HG03097 (cell line): ENCODE measurements at regions not wholly inside any gene's neighbourhood (a gene's known extent, or its start where the extent isn't known, plus 50 kb on each side); places are given as distances from the start of the nearest gene placed in this dataset.

Experiments used
- ATAC-seq: cut with Tn5 transposase; IDR thresholded peaks from one replicate; pipeline ENCODE4 v1.9.1; 2021; ENCODE audit not compliant: unreplicated experiment, low FRiP score

DNA sequence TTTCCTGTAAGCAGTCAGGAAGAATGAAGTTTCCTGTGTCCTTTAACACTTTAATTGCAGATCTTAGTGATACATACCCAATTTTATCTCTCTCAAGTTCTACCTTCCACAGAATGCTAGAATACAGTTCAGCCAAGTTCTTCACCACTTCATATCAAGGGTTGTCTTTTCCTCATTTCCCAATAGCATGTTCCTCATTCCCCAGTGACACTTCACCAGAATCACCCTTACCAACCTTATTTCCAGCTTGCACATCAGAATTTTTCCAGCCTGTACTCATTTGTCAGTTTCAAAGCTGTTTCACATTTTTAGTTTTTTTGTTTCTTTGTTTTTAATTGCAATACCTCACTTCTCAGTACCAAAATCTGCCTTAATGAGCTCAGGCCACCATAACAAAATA, 126.1 kb downstream of the ESM1 start:
- ATAC-seq, result no peak

DNA sequence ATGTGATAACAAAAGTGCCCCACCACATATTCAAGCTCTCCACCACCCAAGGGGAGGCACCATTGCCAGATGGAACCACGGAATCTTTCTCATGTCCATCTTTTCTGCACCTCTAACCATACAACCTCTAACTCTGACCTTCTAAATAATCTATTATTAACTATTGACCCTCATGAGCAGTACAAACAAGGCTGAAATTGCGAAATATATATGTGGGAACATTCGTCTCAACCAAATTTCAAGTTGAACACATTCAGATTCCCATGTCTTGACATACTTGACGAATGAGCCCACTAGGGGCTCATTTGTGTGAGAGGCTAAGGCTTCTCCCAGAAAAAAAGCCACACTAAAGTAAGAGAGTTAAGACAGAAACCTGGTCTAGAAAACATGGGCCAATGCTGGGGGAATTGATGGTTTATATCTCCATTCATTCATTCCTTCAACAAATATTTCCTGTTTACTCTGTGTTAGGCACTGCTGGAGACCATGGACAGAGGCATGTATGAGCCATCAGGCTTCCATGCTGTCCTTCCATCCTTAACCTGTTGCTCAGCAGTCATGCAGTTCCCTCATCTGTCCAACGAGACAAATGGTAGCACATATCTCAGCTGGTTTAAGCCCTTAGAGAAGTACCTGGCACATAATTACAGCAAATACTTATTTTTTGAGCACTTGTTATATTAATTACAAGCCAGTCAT, 130.4 kb downstream of the ESM1 start:
- no peak for ATAC-seq

DNA sequence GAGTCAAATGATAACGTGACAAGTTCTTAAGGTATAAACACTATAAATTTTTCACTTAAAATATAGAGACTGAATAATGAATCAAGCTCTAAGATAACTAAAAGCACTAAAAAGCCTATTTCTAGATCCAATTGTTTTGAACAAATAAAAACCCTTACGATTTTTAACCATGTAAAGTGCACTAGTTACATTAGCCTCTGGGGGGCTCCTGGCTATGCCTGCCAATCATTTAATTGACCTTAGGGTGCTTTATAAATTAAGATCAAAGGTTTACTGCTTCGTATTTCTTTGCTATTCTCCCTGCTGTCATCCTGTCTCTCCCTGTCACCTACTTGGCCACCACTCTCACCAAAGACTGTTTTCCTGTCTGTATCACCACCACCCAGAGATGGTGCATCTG, 133.4 kb downstream of the ESM1 start:
- ATAC-seq, result no peak

GRCh38 chr5:54851449-54851848, 133.9 kb downstream of the ESM1 start:
- no peak for ATAC-seq

DNA sequence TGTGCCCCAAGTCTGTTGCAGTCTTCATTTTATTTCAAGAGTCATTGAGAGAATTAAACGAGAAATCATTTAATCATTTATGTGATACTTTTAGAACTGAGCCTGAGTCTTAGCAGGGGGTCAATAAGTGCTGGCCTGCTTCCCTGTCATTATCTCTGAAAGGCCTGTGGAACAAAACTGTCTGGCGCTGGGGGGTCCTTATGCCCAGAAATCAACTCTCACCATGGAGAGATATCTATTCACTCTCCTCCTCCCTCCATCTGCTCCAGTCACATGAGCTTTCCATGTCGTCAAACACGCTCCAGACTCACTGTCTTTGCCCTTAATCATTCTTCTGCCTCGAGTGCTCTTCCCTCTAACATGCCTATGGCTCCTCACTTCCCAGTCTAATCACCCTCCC, 136.8 kb downstream of the ESM1 start:
- ATAC-seq, result no peak

- no peak for ATAC-seq
Observed at GRCh38 chr5:54845567-54845941, 139.8 kb downstream of the ESM1 start.

- no peak for ATAC-seq
Observed at GRCh38 chr5:54844905-54845566, 140.4 kb downstream of the ESM1 start.

GRCh38 chr5:54844266-54844665, 141.1 kb downstream of the ESM1 start:
- no peak for ATAC-seq

DNA sequence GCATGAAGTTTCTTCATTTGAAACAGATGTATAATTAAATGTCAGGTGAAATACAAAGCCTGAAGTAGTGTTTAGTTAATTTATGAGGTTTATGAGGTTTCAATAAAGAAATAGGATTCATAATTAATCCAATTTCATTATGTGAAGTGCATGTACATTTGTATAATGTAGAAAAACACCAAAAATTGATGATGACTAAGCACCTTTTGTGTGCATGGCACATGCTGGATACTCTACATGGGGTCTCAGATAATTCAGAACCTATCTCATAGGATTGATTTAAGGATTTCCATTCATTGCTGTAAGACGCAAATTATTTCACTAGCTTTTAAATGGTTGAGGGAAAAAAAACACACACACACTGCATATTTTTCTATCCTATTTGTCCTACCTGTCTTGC, 143.9 kb downstream of the ESM1 start:
- ATAC-seq, result no peak

GRCh38 chr5:54838843-54839242, 146.6 kb downstream of the ESM1 start:
- no peak for ATAC-seq

DNA sequence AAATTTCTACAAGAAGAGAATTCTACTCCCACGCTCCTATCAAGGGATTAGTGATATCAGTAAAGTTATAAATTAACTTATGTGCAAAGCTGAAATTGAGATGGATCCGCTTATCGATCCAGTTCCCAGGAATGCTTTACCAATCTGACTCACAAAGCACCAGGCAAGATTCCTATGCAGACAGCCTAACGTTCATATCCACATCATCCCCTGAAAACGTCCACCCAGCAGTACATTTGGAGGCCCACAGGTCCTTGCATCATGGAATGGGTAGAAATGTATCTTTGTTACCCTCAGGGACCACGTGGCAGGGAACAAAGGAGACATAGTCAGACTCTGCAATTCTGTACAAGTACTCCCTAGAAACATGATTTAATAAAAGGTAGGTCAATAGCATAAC, 147.4 kb downstream of the ESM1 start:
- no peak for ATAC-seq

- ATAC-seq, result no peak
Observed at GRCh38 chr5:54837093-54837492, 148.3 kb downstream of the ESM1 start.

DNA sequence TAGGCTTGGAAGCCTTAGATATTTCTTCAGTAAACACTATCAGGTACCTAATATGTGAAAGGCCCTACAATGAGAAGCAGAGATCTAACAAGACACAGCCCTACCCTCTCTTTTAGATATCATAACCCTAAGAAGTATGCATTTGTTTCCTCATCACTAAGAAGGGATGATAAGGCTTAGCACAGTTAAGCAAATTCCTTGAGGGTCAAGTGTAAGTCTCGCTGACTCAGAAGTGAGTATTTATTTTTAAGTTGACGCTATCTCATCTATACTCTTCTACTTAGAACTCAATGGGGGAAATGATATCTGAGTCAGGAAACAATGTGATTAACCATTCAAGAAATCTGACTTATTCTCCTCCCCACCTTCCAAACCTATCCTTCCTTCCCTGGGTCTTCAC, 149.7 kb downstream of the ESM1 start:
- ATAC-seq, result no peak

- no peak for ATAC-seq
Observed at GRCh38 chr5:54834121-54834842, 151.1 kb downstream of the ESM1 start.

GRCh38 chr5:54833590-54833989, 151.8 kb downstream of the ESM1 start:
- no peak for ATAC-seq

DNA sequence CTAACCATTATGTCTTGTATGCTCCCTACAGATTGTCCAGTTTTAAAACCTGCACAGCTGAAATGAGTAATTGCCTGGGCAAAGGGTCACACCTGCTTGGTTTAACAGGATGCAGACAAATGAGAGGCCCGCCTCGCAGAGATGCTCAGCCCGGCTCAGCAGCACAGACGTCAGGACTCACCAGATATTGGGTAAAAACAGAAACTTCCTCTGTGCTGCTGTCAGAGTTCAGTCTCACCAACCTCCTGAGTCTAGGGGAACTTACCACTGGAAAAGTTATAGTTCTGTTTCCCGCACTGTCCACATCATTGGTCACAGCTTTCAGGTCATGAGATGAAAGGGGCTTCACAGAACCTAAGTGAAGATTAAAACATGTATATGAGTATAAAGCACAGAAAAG, 152.5 kb downstream of the ESM1 start:
- no peak for ATAC-seq

GRCh38 chr5:54832045-54832444, 153.3 kb downstream of the ESM1 start:
- no peak for ATAC-seq

GRCh38 chr5:54831233-54831632, 154.2 kb downstream of the ESM1 start:
- ATAC-seq, result no peak

DNA sequence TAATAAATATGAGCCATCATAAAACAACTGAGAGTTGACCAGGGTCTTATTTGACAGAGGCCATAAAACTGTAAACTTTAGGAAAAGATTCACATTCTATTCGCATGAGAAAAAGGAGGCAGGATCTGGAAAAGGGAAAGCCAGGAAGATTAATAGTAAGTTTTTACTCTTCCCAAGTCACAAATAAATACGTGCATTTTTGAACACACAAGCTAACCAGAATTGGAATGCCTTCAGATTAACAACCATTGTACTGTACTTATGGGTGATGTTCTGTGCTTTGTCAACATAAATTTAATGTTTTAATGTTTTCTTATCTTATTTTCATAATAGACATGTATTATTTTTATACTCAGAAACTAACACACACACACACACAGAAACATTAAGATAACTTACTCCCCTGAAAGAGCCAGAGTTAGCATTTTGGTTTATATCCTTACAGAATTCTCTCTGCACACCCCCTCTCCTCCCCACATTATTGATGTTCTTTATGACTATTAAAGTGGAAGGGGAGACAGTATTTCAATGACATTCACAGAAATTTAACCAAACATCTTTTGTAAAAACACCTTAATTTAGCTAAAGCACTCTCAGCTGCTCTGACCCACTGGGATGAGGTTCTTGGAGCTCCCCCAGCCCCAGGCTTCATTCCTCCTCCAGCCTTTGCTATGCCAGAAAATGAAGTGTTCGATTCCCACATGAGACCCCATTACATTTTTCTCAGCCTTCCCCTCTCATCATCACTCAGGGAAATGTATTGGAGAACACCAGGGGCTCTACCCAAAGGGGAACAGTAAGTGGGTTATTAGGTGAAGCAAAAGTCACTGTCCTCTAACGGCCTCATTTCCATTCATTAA, 155.5 kb downstream of the ESM1 start:
- ATAC-seq, result no peak

DNA sequence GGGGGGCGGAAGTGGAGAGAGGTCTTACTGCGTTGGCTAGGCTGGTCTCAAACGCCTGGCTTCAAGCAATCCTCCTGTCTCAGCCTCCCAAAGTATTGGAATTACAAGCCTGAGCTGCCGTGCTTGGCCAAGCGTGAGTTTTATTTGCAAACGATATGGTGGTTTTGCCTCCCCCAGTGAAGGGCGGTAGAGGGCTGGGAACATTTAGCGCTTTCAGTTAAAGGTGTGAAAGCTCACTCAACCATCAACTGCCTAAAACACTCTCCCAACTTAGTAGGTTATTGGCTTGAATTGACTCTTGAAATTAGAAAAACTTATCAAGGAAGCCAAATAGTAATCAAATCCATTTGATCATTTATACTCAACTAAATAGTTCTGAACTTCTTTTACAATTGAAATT, 156.3 kb downstream of the ESM1 start:
- ATAC-seq, result no peak

- ATAC-seq, result no peak
Observed at GRCh38 chr5:54828151-54828550, 157.2 kb downstream of the ESM1 start.
